ENCODE measurements at regions not wholly inside any gene's neighbourhood (a gene's known extent, or its start where the extent isn't known, plus 50 kb on each side); places are given as distances from the start of the nearest gene placed in this dataset.
"Not testable (repeated sequence)": the region's sequence is repeated elsewhere in the genome, so short reads cannot be mapped to it uniquely, and the experiment has no call there.

- intact Hi-C loops (cut with micrococcal nuclease): loop anchor here (1.0 kb wide), 1 partner anchor 14 kb away; no protein-coding TSS in a partner anchor
Observed at GRCh38 chr1:101185421-101185820, 51.4 kb upstream of the S1PR1 start.

GRCh38 chr1:101183388-101183699, 53.5 kb upstream of the S1PR1 start:
- intact Hi-C loops (cut with micrococcal nuclease): loop anchor here (5.0 kb wide), 1 partner anchor 831 kb away; the partner anchor contains the start of gene CDC14A

GRCh38 chr1:101182627-101183387, 54.0 kb upstream of the S1PR1 start:
- intact Hi-C loops (cut with micrococcal nuclease): loop anchor here (5.0 kb wide), 1 partner anchor 831 kb away; the partner anchor contains the start of gene CDC14A

- intact Hi-C loops (cut with micrococcal nuclease): loop anchor here (5.0 kb wide), 1 partner anchor 830 kb away; the partner anchor contains the start of gene CDC14A
Observed at GRCh38 chr1:101181930-101182329, 54.9 kb upstream of the S1PR1 start.

GRCh38 chr1:101178688-101179491, 57.9 kb upstream of the S1PR1 start:
- intact Hi-C loops (cut with micrococcal nuclease): loop anchor here (1.0 to 5.0 kb wide), 14 partner anchors 20 to 737 kb away; partner anchors contain the start of genes DPH5 and SLC30A7

GRCh38 chr1:101178341-101178687, 58.5 kb upstream of the S1PR1 start:
- intact Hi-C loops (cut with micrococcal nuclease): loop anchor here (1.0 to 5.0 kb wide), 3 partner anchors 56 to 736 kb away; no protein-coding TSS in a partner anchor

GRCh38 chr1:101175886-101176285, 60.9 kb upstream of the S1PR1 start:
- intact Hi-C loops (cut with micrococcal nuclease): loop anchor here (5.0 kb wide), 1 partner anchor 734 kb away; no protein-coding TSS in a partner anchor

GRCh38 chr1:101175466-101175865, 61.4 kb upstream of the S1PR1 start:
- intact Hi-C loops (cut with micrococcal nuclease): loop anchor here (5.0 kb wide), 1 partner anchor 733 kb away; no protein-coding TSS in a partner anchor

- intact Hi-C loops (cut with micrococcal nuclease): loop anchor here (5.0 kb wide), 1 partner anchor 732 kb away; no protein-coding TSS in a partner anchor
Observed at GRCh38 chr1:101174722-101175121, 62.1 kb upstream of the S1PR1 start.

GRCh38 chr1:101174298-101174697, 62.5 kb upstream of the S1PR1 start:
- intact Hi-C loops (cut with micrococcal nuclease): not testable (repeated sequence)

GRCh38 chr1:101170506-101171050, 66.2 kb upstream of the S1PR1 start:
- intact Hi-C loops (cut with micrococcal nuclease): no loop called here

- intact Hi-C loops (cut with micrococcal nuclease): no loop called here
Observed at GRCh38 chr1:101167891-101168290, 68.9 kb upstream of the S1PR1 start.

GRCh38 chr1:101166583-101167120, 70.2 kb upstream of the S1PR1 start:
- intact Hi-C loops (cut with micrococcal nuclease): no loop called here

GRCh38 chr1:101165954-101166353, 70.9 kb upstream of the S1PR1 start:
- intact Hi-C loops (cut with micrococcal nuclease): no loop called here

GRCh38 chr1:101165532-101165931, 71.3 kb upstream of the S1PR1 start:
- intact Hi-C loops (cut with micrococcal nuclease): no loop called here

GRCh38 chr1:101164776-101165175, 72.0 kb upstream of the S1PR1 start:
- intact Hi-C loops (cut with micrococcal nuclease): no loop called here

- intact Hi-C loops (cut with micrococcal nuclease): no loop called here
Observed at GRCh38 chr1:101162736-101163735, 73.8 kb upstream of the S1PR1 start.

GRCh38 chr1:101162300-101162699, 74.5 kb upstream of the S1PR1 start:
- intact Hi-C loops (cut with micrococcal nuclease): no loop called here

GRCh38 chr1:101161619-101162018, 75.2 kb upstream of the S1PR1 start:
- intact Hi-C loops (cut with micrococcal nuclease): no loop called here

- intact Hi-C loops (cut with micrococcal nuclease): no loop called here
Observed at GRCh38 chr1:101158424-101158823, 78.4 kb upstream of the S1PR1 start.

Measured in T-helper 1 cell treated with Interleukin-12 subunit alpha and Interleukin-12 subunit beta and Interleukin-4 antibody, amounts not matched to agents 30 ng/mL and 1 ng/mL, for 36 hours (primary cell).